Hematopoietic multipotent progenitor cell treated with erythropoietin and hydrocortisone succinate and interleukin-3 and kit ligand, for 17 days (in vitro differentiated cells): ENCODE measurements at regions not wholly inside any gene's neighbourhood (a gene's known extent, or its start where the extent isn't known, plus 50 kb on each side); places are given as distances from the start of the nearest gene placed in this dataset.

ENCODE experiments used
- DNase-seq: peaks from one replicate; pipeline ENCODE4 v3.0.0-alpha.2; 2015; ENCODE audit warnings: low spot score

GRCh38 chr17:73785496-73785895, 141.3 kb upstream of the SDK2 start:
- DNase-seq = no peak

GRCh38 chr17:73785958-73786743, 141.9 kb upstream of the SDK2 start:
- DNase-seq = no peak

GRCh38 chr17:73787076-73788059, 143.1 kb upstream of the SDK2 start:
- DNase-seq = no peak

- no peak for DNase-seq
Observed at GRCh38 chr17:73788111-73788510, 143.9 kb upstream of the SDK2 start.

GRCh38 chr17:73791121-73791520, 146.9 kb upstream of the SDK2 start:
- no peak for DNase-seq

- DNase-seq = no peak
Observed at GRCh38 chr17:73791631-73792030, 147.4 kb upstream of the SDK2 start.

- no peak for DNase-seq
Observed at GRCh38 chr17:73792994-73793393, 148.7 kb upstream of the SDK2 start.

- DNase-seq = no peak
Observed at GRCh38 chr17:73794336-73794735, 150.1 kb upstream of the SDK2 start.

- no peak for DNase-seq
Observed at GRCh38 chr17:73795730-73796129, 151.5 kb upstream of the SDK2 start.

GRCh38 chr17:73797594-73798110, 153.4 kb upstream of the SDK2 start:
- DNase-seq = no peak

GRCh38 chr17:73798111-73798748, 154.0 kb upstream of the SDK2 start:
- no peak for DNase-seq

- DNase-seq = no peak
Observed at GRCh38 chr17:73799096-73799495, 154.9 kb upstream of the SDK2 start.

GRCh38 chr17:73799781-73800627, 155.8 kb upstream of the SDK2 start:
- DNase-seq = no peak

- no peak for DNase-seq
Observed at GRCh38 chr17:73800893-73801292, 156.6 kb upstream of the SDK2 start.

- DNase-seq = no peak
Observed at GRCh38 chr17:73801455-73802100, 157.3 kb upstream of the SDK2 start.

- DNase-seq = no peak
Observed at GRCh38 chr17:73802314-73802713, 158.1 kb upstream of the SDK2 start.

GRCh38 chr17:73802871-73803270, 158.6 kb upstream of the SDK2 start:
- no peak for DNase-seq

GRCh38 chr17:73803964-73804435, 159.8 kb upstream of the SDK2 start:
- DNase-seq = no peak

GRCh38 chr17:73806768-73807167, 162.5 kb upstream of the SDK2 start:
- DNase-seq = no peak

- no peak for DNase-seq
Observed at GRCh38 chr17:73813201-73813600, 169.0 kb upstream of the SDK2 start.

GRCh38 chr17:73814075-73814474, 169.8 kb upstream of the SDK2 start:
- no peak for DNase-seq
